Hepatocyte (in vitro differentiated cells): ENCODE measurements at regions not wholly inside any gene's neighbourhood (a gene's known extent, or its start where the extent isn't known, plus 50 kb on each side); places are given as distances from the start of the nearest gene placed in this dataset.

ENCODE experiments used
- EZH2 ChIP-seq: fragments of 200-600 bp; sonication (generic); IDR thresholded peaks from 2 replicates; pipeline ENCODE4 v1.6.1; 2016; ENCODE audit warnings: antibody characterized with exemption, mild to moderate bottlenecking, borderline replicate concordance
- EZH2phosphoT487 ChIP-seq: fragments of 200-600 bp; sonication (generic); IDR thresholded peaks from one replicate; pipeline ENCODE4 v1.6.1; 2018; ENCODE audit warnings: antibody characterized with exemption, mild to moderate bottlenecking, low read depth, moderate library complexity; ENCODE audit not compliant: unreplicated experiment, severe bottlenecking
- TF ChIP-seq, protein P1 (sequence below): fragments of 200-600 bp; sonication (generic); IDR thresholded peaks from 2 replicates; pipeline ENCODE4 v1.5.1; 2016; ENCODE audit warnings: antibody characterized with exemption, mild to moderate bottlenecking; ENCODE audit not compliant: poor library complexity

DNA sequence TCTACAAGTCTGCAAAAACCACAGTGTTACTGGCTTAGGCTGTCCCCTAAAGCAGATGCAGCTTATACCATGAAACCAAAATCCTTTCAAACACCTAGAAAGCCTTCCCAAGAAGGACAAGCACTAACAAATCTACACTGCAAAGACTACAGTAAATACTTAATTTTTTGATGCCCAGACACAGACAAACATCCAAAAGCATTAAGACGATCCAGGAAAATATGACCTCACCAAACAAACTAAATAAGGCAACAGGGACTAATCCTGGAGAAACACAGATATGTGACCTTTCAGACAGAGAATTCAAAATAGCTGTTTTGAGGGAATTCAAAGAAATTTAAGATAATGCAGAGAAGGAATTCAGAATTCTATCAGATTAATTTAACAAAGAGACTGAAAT, 423.5 kb downstream of the COL12A1 start:
- TF ChIP-seq, protein P1, sequence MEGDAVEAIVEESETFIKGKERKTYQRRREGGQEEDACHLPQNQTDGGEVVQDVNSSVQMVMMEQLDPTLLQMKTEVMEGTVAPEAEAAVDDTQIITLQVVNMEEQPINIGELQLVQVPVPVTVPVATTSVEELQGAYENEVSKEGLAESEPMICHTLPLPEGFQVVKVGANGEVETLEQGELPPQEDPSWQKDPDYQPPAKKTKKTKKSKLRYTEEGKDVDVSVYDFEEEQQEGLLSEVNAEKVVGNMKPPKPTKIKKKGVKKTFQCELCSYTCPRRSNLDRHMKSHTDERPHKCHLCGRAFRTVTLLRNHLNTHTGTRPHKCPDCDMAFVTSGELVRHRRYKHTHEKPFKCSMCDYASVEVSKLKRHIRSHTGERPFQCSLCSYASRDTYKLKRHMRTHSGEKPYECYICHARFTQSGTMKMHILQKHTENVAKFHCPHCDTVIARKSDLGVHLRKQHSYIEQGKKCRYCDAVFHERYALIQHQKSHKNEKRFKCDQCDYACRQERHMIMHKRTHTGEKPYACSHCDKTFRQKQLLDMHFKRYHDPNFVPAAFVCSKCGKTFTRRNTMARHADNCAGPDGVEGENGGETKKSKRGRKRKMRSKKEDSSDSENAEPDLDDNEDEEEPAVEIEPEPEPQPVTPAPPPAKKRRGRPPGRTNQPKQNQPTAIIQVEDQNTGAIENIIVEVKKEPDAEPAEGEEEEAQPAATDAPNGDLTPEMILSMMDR = no peak
- TF ChIP-seq EZH2phosphoT487 (no peak), EZH2 (no peak)
